Lower leg skin (tissue), 4 donors: ENCODE measurements at regions not wholly inside any gene's neighbourhood (a gene's known extent, or its start where the extent isn't known, plus 50 kb on each side); places are given as distances from the start of the nearest gene placed in this dataset.

Experiments used
- DNase-seq, 2 donors: peaks; one replicate each; pipeline ENCODE4 v3.0.0-alpha.2; 2019; ENCODE audit warnings: low spot score in 2 of 2
- H3K4me3 ChIP-seq: fragments of 200-600 bp; sonication (generic); 2 replicates; pipeline ENCODE4 v1.5.1; 2017; ENCODE audit warnings: mild to moderate bottlenecking, low read depth; ENCODE audit not compliant: poor library complexity, severe bottlenecking
- POLR2A ChIP-seq, 2 donors: fragments of 450-650 bp; IDR thresholded peaks; one replicate each; pipeline ENCODE4 v1.6.1; 2016 to 2017; ENCODE audit warnings: antibody characterized with exemption in 2 of 2, mild to moderate bottlenecking in 1 of 2, moderate library complexity in 1 of 2
- WGBS, 2 donors: methylation state at CpG; one replicate each; pipeline ENCODE4 v1.1.5; 2018; 5-methylcytosine and 5-hydroxymethylcytosine counted together
- intact Hi-C: fragments of 100-400 bp; cut with DNase I; formaldehyde crosslinking; loops from one replicate; pipeline ENCODE4 v1.15.0; 2023; ENCODE audit warnings: low total_unique reads
- TF ChIP-seq, protein P1 (sequence below), 3 donors: fragments of 450-650 bp; IDR thresholded peaks; one replicate each; pipeline ENCODE4 v1.5.1; 2016; ENCODE audit warnings: antibody characterized with exemption in 3 of 3, mild to moderate bottlenecking in 3 of 3, moderate library complexity in 2 of 3

DNA sequence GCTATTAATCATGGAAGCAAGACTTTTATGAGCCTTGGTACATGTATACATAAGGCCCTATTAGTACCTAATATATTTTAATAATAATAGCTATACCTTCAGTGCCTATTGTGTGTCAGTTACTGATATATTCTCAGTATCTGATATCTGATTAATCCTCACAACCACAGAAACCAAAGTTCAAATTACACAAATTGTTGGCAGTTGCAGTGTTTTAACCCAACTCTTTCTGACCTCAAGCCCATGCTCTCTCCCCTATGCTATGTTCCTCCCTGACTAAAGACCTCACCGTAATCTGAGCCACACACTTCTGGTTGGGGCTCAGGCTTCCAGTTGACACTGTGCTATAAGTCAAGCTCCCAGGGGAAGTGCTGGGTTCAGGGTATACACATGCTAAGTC lies 214.4 kb downstream of the SPTSSA start:
- H3K4me3 ChIP-seq, result no peak overlapping the region
- TF ChIP-seq, protein P1, sequence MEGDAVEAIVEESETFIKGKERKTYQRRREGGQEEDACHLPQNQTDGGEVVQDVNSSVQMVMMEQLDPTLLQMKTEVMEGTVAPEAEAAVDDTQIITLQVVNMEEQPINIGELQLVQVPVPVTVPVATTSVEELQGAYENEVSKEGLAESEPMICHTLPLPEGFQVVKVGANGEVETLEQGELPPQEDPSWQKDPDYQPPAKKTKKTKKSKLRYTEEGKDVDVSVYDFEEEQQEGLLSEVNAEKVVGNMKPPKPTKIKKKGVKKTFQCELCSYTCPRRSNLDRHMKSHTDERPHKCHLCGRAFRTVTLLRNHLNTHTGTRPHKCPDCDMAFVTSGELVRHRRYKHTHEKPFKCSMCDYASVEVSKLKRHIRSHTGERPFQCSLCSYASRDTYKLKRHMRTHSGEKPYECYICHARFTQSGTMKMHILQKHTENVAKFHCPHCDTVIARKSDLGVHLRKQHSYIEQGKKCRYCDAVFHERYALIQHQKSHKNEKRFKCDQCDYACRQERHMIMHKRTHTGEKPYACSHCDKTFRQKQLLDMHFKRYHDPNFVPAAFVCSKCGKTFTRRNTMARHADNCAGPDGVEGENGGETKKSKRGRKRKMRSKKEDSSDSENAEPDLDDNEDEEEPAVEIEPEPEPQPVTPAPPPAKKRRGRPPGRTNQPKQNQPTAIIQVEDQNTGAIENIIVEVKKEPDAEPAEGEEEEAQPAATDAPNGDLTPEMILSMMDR (IDR thresholded peaks at IDR 0.05), result no peak
- no peak for TF ChIP-seq POLR2A (IDR thresholded peaks at IDR 0.05)
- 0 to 72% methylated on average over 1 of the region's 1 CpG for WGBS, 2 donors
- no peak for DNase-seq
- intact Hi-C loops, result no loop called here

DNA sequence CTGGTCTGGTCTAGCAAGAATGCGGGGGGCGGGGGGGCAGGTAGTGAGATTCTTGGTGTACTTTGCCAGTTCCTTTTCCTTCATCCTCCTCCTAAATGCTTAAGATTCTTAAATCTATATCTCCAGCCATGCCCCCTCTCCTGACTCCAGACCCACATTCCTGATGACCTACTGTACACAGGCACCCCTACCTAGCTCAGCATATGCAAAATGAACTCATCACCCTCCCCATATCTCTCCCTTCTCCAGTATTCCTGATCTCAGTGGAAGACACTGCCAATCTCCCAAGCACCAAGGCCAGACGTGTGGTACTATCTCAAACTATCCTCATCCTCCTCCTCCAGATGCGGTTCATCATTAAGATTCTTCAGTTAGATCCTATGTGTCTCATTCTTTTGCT lies 215.8 kb downstream of the SPTSSA start:
- 47 to 93% methylated on average over 4 of the region's 4 CpGs for WGBS, 2 donors
- intact Hi-C loops, result no loop called here
- TF ChIP-seq, protein P1 (IDR thresholded peaks at IDR 0.05), result no peak
- no peak for TF ChIP-seq POLR2A (IDR thresholded peaks at IDR 0.05)
- no peak overlapping the region for H3K4me3 ChIP-seq
- DNase-seq, result no peak

DNA sequence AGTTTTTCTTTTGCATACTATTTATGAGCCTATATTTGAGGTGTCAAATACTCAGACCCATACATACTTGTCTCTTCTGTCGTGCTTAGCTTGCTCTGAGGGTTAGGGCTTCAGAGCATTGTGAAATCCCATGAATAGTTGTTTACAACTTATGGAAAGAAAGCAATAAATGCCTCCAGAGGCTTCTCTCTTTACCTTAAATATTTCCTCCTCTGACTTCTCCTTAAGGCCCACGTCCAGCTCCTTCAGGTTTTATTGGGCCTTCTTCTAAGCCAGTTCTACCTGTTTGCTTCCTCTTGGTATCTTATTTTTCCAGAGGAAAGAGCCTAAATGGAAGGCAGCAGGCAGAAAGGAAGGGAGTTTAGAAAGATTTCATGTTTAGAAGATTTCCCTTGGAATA lies 218.6 kb downstream of the SPTSSA start:
- TF ChIP-seq, protein P1 (IDR thresholded peaks at IDR 0.05), result no peak
- intact Hi-C loops, result no loop called here
- H3K4me3 ChIP-seq, result no peak overlapping the region
- 40 to 61% methylated on average over 2 of the region's 2 CpGs for WGBS, 2 donors
- no peak for DNase-seq

DNA sequence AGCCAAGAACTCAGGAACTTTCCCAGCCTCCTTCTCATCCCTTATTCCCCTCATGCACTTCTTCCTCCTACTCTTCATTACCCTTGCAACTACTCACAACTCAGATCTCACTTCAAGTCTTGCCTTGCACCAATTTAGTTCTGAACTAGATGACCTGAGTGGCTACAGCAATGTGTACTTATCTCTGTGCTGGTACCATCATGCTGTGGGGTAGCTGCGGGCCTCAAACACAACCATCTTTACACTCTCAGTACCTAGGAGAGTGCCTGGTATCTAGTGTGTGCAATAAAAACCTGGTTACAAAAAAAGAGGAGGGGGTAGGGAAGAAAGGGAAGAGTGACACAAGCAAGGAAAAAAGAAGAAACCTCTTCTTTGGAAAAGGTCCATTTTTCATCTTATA lies 219.0 kb downstream of the SPTSSA start:
- 86 to 94% methylated on average over 1 of the region's 1 CpG for WGBS, 2 donors
- DNase-seq, result no peak
- no peak for TF ChIP-seq POLR2A (IDR thresholded peaks at IDR 0.05)
- TF ChIP-seq, protein P1 (IDR thresholded peaks at IDR 0.05), result no peak
- intact Hi-C loops, result no loop called here
- no peak overlapping the region for H3K4me3 ChIP-seq

DNA sequence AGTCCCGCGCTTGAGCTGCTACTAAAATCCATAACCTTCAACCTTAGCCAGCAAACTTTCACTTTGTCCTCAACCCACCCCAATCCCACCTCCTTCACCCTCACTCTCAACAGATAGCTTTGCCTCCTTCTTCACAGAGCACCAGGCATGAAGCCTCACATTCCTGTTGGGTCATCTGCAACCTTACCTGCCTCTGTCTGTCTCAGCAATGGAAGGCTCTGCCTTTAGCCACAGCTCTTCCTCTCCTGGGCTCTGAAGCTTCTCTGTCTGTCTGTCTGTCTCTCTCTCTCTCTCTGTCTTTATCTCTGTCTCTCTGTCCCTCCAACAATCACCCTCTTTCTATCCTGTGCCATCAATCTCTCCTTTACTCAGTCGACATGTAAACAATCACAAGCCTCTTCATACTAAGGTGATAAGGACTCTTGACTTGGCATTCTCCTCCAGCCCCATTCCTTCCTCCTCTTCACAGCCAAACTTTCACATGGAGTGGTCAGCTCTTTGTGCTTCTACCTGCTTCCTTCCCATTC lies 220.8 kb downstream of the SPTSSA start:
- H3K4me3 ChIP-seq, result no peak overlapping the region
- intact Hi-C loops, result no loop called here
- WGBS, 2 donors, result 97 to 98% methylated on average over 3 of the region's 3 CpGs
- TF ChIP-seq POLR2A (IDR thresholded peaks at IDR 0.05), result no peak
- TF ChIP-seq, protein P1 (IDR thresholded peaks at IDR 0.05), result no peak
- DNase-seq, result no peak

DNA sequence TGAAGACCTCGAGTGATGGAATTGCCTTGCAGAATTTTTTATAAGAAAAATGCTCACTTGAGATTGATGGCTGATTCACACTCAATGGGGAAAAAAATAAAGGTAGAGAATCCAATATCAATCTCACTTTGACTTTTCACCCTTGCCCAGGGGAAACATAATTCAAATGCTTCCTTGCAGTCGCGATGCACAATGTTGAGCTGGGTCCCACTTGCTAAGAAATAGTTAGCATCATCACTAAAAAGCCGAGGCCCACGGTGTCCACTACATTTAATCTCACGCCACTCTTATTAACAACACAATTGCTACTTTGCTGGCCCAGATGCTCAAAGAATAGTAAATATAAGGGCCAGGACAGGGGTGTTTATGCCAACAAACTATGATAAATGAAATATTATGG lies 223.4 kb downstream of the SPTSSA start:
- no peak for DNase-seq
- H3K4me3 ChIP-seq, result no peak overlapping the region
- no peak for TF ChIP-seq POLR2A (IDR thresholded peaks at IDR 0.05)
- TF ChIP-seq, protein P1 (IDR thresholded peaks at IDR 0.05), result no peak
- WGBS, 2 donors, result 92 to 96% methylated on average over 6 of the region's 6 CpGs
- intact Hi-C loops, result no loop called here
